Spinal cord (tissue), 9 donors: ENCODE measurements at regions not wholly inside any gene's neighbourhood (a gene's known extent, or its start where the extent isn't known, plus 50 kb on each side); places are given as distances from the start of the nearest gene placed in this dataset.

Experiments used
- DNase-seq, 6 donors: peaks; one replicate each; pipeline versions ENCODE4 v3.0.0 to v3.0.0-alpha.2; 2013 to 2015; ENCODE audit warnings: low spot score in 6 of 6, low read depth in 4 of 6
- H3K27ac ChIP-seq: one replicate; pipeline ENCODE4 v1.5.1; 2013; ENCODE audit warnings: low read depth, low read length, control low read depth
- H3K27me3 ChIP-seq: one replicate; pipeline ENCODE4 v1.6.1; 2013; ENCODE audit warnings: low read length; ENCODE audit not compliant: control insufficient read depth, insufficient read depth
- H3K36me3 ChIP-seq: one replicate; pipeline ENCODE4 v1.6.1; 2013; ENCODE audit warnings: low read length; ENCODE audit not compliant: control insufficient read depth, insufficient read depth
- H3K4me1 ChIP-seq: one replicate; pipeline ENCODE4 v1.6.1; 2013; ENCODE audit warnings: low read length; ENCODE audit not compliant: control insufficient read depth, insufficient read depth
- H3K4me3 ChIP-seq: one replicate; pipeline ENCODE4 v1.5.1; 2013; ENCODE audit warnings: low read depth, low read length, control low read depth
- H3K9me3 ChIP-seq: one replicate; pipeline ENCODE4 v1.6.1; 2013; ENCODE audit warnings: low read length; ENCODE audit not compliant: control insufficient read depth, insufficient read depth
- WGBS: methylation state at CpG from one replicate; pipeline ENCODE4 v1.1.5; 2013; ENCODE audit warnings: missing lambda C conversion rate; ENCODE audit not compliant: insufficient coverage; 5-methylcytosine and 5-hydroxymethylcytosine counted together
- donor health status: healthy.

DNA sequence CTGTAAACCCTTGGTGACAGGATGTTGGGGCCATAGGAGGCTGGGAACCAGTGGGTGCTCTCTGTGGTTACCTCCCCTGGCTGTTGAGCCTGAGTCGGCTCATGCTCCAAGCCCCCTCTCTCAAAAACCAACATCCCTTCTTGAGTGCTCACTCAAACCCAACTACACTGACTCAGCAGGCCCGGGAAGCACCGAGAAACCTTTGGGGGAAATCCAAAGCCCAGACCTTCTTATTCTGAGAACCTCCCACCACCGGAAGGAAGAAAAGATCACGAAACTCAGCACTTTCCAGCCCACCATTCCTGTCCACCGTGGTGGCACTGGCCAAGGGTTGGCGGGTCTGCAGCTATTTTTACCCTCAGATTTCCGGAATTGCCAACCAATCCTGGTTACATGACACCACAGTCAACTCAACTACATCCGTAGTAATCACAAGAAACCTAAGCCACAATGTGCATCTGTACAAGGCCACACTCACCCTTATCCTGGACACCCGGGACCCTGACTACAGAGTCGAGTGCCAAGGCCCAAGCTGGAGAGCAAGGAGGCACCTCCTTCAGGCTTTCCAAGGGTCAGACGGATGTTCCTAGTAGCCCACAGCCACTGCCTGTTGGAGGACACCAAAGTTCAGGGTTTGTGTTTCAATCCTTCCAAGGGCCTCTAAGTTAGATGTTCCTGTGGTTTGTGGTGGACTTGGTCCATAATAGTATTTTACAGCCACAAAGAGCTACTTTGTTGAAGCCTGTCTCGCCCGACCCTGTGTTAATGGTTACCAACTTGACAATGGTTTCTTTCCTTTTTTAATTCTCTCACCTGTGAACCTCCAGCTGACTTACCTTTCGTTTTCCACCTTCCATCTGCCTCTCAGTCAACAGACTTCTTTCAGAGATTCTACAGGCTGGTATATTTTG is 317.0 kb downstream of the CDC5L start:
- WGBS = 97% methylated on average over 12 of the region's 15 CpGs
- peaks cover 7% of the 10 kb centered on the region for H3K4me1 ChIP-seq
- no peaks in the 10 kb centered on the region for H3K36me3 ChIP-seq
- H3K27me3 ChIP-seq = no peaks in the 10 kb centered on the region
- no peaks in the 10 kb centered on the region for H3K9me3 ChIP-seq
- no peak overlapping the region for H3K4me3 ChIP-seq
- H3K27ac ChIP-seq = no peak overlapping the region
- no peak for DNase-seq

DNA sequence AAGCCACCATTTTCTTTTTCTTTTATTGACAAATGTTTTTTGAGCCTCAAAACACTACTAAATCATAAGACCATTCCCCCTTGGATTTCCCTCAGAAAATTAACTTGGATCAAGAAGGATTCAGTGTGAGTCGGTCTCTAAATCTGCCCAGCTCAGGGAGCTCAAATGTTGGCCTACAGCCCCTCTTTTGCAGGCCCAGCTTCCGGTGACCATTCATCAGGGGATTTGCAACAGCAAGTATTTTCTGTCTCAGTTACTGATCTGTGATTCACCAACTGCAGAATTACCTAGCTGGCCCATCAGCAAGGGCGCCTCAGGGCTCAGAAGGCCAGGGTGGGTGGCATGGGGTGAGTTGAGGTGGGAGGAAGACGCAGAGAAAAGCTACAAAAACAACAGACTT is 318.1 kb downstream of the CDC5L start:
- no peak for DNase-seq
- H3K36me3 ChIP-seq = no peaks in the 10 kb centered on the region
- 100% methylated on average over 2 of the region's 4 CpGs for WGBS
- H3K4me3 ChIP-seq = no peak overlapping the region
- H3K27ac ChIP-seq = no peak overlapping the region
- no peaks in the 10 kb centered on the region for H3K27me3 ChIP-seq
- no peaks in the 10 kb centered on the region for H3K9me3 ChIP-seq
- peaks cover 7% of the 10 kb centered on the region for H3K4me1 ChIP-seq

DNA sequence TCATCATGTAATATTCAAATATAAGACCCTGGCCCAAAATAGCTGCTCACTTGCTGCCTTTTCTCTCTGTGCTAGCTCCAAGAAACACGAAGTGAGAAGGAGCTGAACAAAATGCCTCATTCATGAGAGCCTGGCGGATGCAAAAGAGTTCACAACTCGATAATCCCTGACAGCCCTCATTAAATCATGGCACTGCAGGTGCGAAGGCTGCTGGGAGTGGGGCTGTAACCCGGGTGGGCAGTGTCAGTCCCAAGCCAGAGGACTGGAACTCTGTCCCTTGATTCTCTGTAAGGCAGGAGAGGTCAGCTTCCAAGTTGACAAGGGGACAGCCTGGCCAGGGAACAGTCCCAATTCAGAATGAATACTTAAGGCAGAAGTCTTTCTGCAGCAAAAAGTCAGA is 318.5 kb downstream of the CDC5L start:
- Histone ChIP-seq H3K27me3 (no peaks in the 10 kb centered on the region), H3K27ac (no peak overlapping the region), H3K4me1 (peaks cover 7% of the 10 kb centered on the region), H3K9me3 (no peaks in the 10 kb centered on the region), H3K4me3 (no peak overlapping the region), H3K36me3 (no peaks in the 10 kb centered on the region)
- 51% methylated on average over 4 of the region's 5 CpGs for WGBS
- DNase-seq = peak in 1 of 6 donors; percentile 32

DNA sequence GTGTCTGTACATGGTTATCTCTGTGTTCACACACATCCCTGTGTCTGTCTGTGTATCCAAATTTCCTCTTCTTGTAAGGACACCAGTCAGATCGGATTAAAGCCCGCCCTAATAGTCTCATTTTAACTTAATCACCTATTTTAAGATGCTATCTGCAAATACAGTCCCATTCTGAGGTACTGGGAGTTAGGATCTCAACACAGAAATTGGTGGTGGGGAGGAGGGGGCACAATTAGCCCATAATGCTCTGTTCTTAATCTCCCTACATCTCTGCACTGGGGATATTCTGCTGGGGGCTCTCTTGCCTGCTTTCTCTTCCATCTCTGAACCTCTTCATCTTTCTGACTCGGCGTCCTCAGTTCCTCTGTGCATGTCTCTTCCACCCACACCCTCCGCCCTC is 320.7 kb downstream of the CDC5L start:
- H3K4me1 ChIP-seq = peaks cover 7% of the 10 kb centered on the region
- no peaks in the 10 kb centered on the region for H3K9me3 ChIP-seq
- H3K27ac ChIP-seq = no peak overlapping the region
- no peaks in the 10 kb centered on the region for H3K27me3 ChIP-seq
- no peak for DNase-seq
- no peak overlapping the region for H3K4me3 ChIP-seq
- no peaks in the 10 kb centered on the region for H3K36me3 ChIP-seq
- no CpG with 5 or more reads among the region's 5 CpGs for WGBS

DNA sequence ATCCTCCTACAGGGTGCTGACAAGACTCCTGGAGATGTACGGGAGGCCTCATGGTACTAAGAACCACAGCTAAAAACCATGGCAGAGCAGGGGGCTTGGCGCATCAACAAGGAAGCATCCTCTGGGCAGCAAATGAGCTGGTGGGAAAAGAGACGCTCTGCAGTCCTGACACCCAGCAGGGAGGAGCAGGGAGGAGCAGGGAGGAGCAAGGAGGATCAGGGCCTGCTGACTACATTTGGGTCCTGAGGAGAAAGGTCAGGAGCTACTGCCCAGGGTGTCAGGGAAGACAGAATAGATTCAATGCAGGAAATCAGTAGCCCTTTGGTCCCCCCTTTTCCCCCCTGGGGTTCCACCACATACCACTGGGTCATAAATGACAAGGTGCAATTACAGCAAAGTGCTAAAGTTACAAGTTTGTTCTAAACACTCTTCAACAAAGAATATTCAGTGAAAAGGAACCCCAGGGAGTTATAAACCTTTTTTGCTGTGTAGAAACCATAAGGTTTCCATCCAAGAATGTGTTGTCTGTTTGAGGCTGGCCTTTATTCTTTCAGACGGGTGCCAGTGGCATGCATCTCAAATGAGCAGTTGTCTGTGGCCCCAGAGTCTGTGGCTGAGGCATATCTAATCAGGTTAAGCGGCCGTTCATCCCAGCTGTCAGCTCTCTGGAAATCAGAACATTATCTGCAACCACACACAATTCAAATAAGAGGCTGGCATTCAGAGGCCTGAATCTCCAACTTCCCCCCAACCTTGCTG is 325.0 kb downstream of the CDC5L start:
- Histone ChIP-seq H3K4me3 (no peak overlapping the region), H3K4me1 (peaks cover 4% of the 10 kb centered on the region), H3K27me3 (peaks cover 2% of the 10 kb centered on the region), H3K36me3 (no peaks in the 10 kb centered on the region), H3K27ac (no peak overlapping the region), H3K9me3 (no peaks in the 10 kb centered on the region)
- DNase-seq = peak in 1 of 6 donors; percentile 25
- WGBS = 42% methylated on average over 6 of the region's 6 CpGs

DNA sequence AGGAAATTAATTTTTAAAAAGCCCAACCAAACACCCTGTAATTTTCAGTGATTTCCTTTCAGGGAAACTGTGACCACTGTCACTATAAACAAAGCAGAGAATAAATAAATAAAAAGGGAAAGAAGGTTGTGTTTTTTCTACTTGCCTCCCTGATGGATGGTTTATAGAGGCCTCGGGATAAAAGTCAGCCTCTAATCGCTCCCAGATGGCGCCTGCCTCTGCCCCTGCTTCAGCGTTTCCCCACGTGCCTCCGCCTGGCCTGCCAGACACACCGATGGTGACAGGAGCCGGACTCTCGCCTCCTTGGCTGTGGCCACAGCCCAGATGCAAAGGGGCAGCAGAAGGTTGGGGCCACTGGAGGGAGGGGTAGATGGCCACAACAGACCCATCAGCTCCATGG is 327.7 kb downstream of the CDC5L start:
- H3K27ac ChIP-seq = no peak overlapping the region
- no peak for DNase-seq
- peaks cover 2% of the 10 kb centered on the region for H3K27me3 ChIP-seq
- no peak overlapping the region for H3K4me3 ChIP-seq
- no peaks in the 10 kb centered on the region for H3K9me3 ChIP-seq
- H3K36me3 ChIP-seq = no peaks in the 10 kb centered on the region
- peaks cover 4% of the 10 kb centered on the region for H3K4me1 ChIP-seq
- WGBS = 78% methylated on average over 9 of the region's 9 CpGs

DNA sequence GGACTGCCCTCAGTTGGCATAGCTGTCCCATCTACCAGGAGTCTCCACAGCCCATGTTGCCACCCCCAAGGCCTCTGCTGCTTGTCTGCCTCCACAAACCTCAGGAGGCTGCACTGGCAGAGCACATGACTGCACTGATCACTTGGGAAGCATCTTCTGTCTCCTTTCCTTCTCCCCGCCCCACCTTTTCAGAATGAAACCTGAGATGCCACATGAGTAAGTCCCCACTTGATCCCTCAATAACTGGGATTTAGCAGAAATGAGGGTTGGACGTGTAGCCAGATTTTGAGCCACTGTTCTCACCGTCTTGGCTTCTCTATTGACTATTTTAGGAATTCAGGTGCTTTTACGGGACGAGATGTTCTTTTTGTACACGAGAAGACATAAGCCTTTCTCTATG is 328.4 kb downstream of the CDC5L start:
- Histone ChIP-seq H3K27me3 (peaks cover 2% of the 10 kb centered on the region), H3K27ac (no peak overlapping the region), H3K36me3 (no peaks in the 10 kb centered on the region), H3K4me1 (peaks cover 4% of the 10 kb centered on the region), H3K9me3 (no peaks in the 10 kb centered on the region), H3K4me3 (no peak overlapping the region)
- no peak for DNase-seq
- 83% methylated on average over 1 of the region's 6 CpGs for whole genome bisulfite sequencing

DNA sequence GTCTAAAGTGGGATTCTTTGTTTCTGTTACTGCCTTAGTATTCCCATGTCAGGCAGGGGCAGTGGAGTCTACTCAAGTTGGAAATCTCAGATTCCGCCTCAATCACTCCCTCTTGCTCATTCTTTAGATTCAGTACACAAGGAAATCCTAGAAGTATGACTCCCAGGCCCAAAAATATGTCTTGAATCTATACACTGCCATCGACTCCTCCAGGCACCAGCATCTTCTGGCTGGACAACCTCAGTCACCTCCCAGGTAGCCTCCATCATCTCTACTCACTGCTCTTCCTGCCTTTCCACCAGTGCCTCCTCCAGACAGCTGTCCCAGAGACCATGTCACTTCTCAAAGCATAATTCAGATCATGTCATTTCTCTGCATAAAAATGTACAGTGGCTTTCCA is 329.9 kb downstream of the CDC5L start:
- 96% methylated on average over 2 of the region's 2 CpGs for WGBS
- Histone ChIP-seq H3K4me3 (no peak overlapping the region), H3K9me3 (no peaks in the 10 kb centered on the region), H3K4me1 (peaks cover 4% of the 10 kb centered on the region), H3K27ac (no peak overlapping the region), H3K36me3 (no peaks in the 10 kb centered on the region), H3K27me3 (peaks cover 2% of the 10 kb centered on the region)
- no peak for DNase-seq

DNA sequence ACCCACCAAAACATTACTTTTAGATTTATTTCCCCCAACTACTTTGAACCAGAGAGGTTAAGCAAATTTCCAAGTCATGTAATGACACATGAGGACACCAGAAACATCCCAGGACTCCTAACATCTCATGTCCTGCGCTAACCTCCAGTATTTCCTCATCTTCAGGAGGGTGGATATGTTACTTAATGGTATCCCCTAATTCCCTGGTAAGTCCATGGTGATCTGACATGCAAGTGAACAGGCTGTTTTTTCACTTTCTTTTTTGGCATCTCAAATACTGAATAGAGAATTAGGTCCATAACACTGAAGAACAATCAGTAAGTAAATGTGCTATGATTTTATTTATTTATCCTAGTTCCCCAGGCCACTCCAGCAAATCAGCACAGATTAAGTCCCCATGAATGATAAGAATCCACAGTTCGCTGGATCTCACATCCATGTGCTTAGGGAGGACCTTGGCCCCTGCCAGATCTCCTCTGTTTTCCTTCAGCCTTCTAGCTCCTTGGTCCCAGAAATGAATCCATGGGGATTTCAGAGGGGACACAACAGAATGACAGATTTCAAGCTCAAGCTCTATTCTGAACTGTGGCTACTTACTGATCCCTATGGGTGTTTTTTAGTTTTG is 334.6 kb downstream of the CDC5L start:
- no peak overlapping the region for H3K4me3 ChIP-seq
- no peak for DNase-seq
- no peak overlapping the region for H3K27ac ChIP-seq
- WGBS = 85% methylated on average over 1 of the region's 2 CpGs
- H3K36me3 ChIP-seq = no peaks in the 10 kb centered on the region
- no peaks in the 10 kb centered on the region for H3K27me3 ChIP-seq
- no peaks in the 10 kb centered on the region for H3K4me1 ChIP-seq
- no peaks in the 10 kb centered on the region for H3K9me3 ChIP-seq
